Suppressor macrophage (primary cell): ENCODE measurements at regions not wholly inside any gene's neighbourhood (a gene's known extent, or its start where the extent isn't known, plus 50 kb on each side); places are given as distances from the start of the nearest gene placed in this dataset.
"Not testable (repeated sequence)": the region's sequence is repeated elsewhere in the genome, so short reads cannot be mapped to it uniquely, and the experiment has no call there.

Experiments
- DNase-seq, 4 experiments: peaks; one replicate each; pipeline ENCODE4 v3.0.0-alpha.2; 2020 to 2022

- DNase-seq: no peak
Observed at GRCh38 chr10:9452056-9452455, 1397.6 kb downstream of the GATA3 start.

- DNase-seq: not testable (repeated sequence)
Observed at GRCh38 chr10:9453871-9454270, 1399.4 kb downstream of the GATA3 start.

GRCh38 chr10:9469663-9470205 lies 1415.2 kb downstream of the GATA3 start:
- DNase-seq: no peak

- DNase-seq: no peak
Observed at GRCh38 chr10:9470581-9470980, 1416.1 kb downstream of the GATA3 start.

GRCh38 chr10:9501944-9502343 lies 1447.5 kb downstream of the GATA3 start:
- DNase-seq: no peak

- DNase-seq: no peak
Observed at GRCh38 chr10:9504227-9504626, 1449.7 kb downstream of the GATA3 start.

GRCh38 chr10:9505546-9505945 lies 1451.1 kb downstream of the GATA3 start:
- no peak for DNase-seq

GRCh38 chr10:9508606-9509005 lies 1454.1 kb downstream of the GATA3 start:
- no peak for DNase-seq

- no peak for DNase-seq
Observed at GRCh38 chr10:9510626-9511025, 1456.1 kb downstream of the GATA3 start.

GRCh38 chr10:9515922-9516321 lies 1461.4 kb downstream of the GATA3 start:
- DNase-seq: no peak

GRCh38 chr10:9535744-9536143 lies 1481.3 kb downstream of the GATA3 start:
- DNase-seq: no peak

GRCh38 chr10:9545073-9545472 lies 1472.6 kb upstream of the CELF2 start:
- DNase-seq: no peak

GRCh38 chr10:9547936-9548904 lies 1469.5 kb upstream of the CELF2 start:
- no peak for DNase-seq

- DNase-seq: no peak
Observed at GRCh38 chr10:9550810-9551209, 1466.9 kb upstream of the CELF2 start.

GRCh38 chr10:9554321-9554720 lies 1463.4 kb upstream of the CELF2 start:
- no peak for DNase-seq

GRCh38 chr10:9560976-9561375 lies 1456.7 kb upstream of the CELF2 start:
- DNase-seq: no peak

- DNase-seq: no peak
Observed at GRCh38 chr10:9561821-9562505, 1455.7 kb upstream of the CELF2 start.

- DNase-seq: no peak
Observed at GRCh38 chr10:9577746-9578145, 1439.9 kb upstream of the CELF2 start.

- no peak for DNase-seq
Observed at GRCh38 chr10:9579110-9579705, 1438.5 kb upstream of the CELF2 start.

GRCh38 chr10:9582803-9583202 lies 1434.9 kb upstream of the CELF2 start:
- DNase-seq: not testable (repeated sequence)

- DNase-seq: no peak
Observed at GRCh38 chr10:9596368-9596920, 1421.2 kb upstream of the CELF2 start.

GRCh38 chr10:9602998-9603397 lies 1414.7 kb upstream of the CELF2 start:
- no peak for DNase-seq

GRCh38 chr10:9603972-9604371 lies 1413.7 kb upstream of the CELF2 start:
- no peak for DNase-seq
